Osteocyte (in vitro differentiated cells): ENCODE measurements at regions not wholly inside any gene's neighbourhood (a gene's known extent, or its start where the extent isn't known, plus 50 kb on each side); places are given as distances from the start of the nearest gene placed in this dataset.
A peak's percentile ranks its signal among the peaks of the same experiment; 100 is the strongest.
"Not testable (repeated sequence)": the region's sequence is repeated elsewhere in the genome, so short reads cannot be mapped to it uniquely, and the experiment has no call there.

Experiments used
- DNase-seq: peaks from one replicate; pipeline ENCODE4 v3.0.0; 2021; ENCODE audit warnings: mixed read lengths; ENCODE audit not compliant: unreplicated experiment; ENCODE audit errors: extremely low spot score
- H3K27ac Mint-ChIP-seq: one replicate; pipeline ENCODE4 v1.8.0; 2021; ENCODE audit warnings: mild to moderate bottlenecking, mixed read lengths; ENCODE audit not compliant: unreplicated experiment
- H3K27me3 Mint-ChIP-seq: one replicate; pipeline ENCODE4 v1.8.0; 2021; ENCODE audit warnings: mixed read lengths; ENCODE audit not compliant: unreplicated experiment
- H3K36me3 Mint-ChIP-seq: one replicate; pipeline ENCODE4 v1.8.0; 2021; ENCODE audit warnings: mixed read lengths; ENCODE audit not compliant: unreplicated experiment
- H3K4me1 Mint-ChIP-seq: one replicate; pipeline ENCODE4 v1.8.0; 2021; ENCODE audit warnings: mixed read lengths; ENCODE audit not compliant: unreplicated experiment
- H3K4me3 Mint-ChIP-seq: one replicate; pipeline ENCODE4 v1.8.0; 2021; ENCODE audit warnings: mild to moderate bottlenecking, moderate library complexity, mixed read lengths; ENCODE audit not compliant: unreplicated experiment
- H3K9me3 Mint-ChIP-seq: one replicate; pipeline ENCODE4 v1.8.0; 2021; ENCODE audit warnings: mixed read lengths; ENCODE audit not compliant: unreplicated experiment
- TF ChIP-seq, protein P1 (sequence below): fragments of 200-600 bp; sonication (generic); IDR thresholded peaks from 2 replicates; pipeline ENCODE4 v1.5.0; 2021; ENCODE audit warnings: antibody characterized with exemption, mild to moderate bottlenecking, moderate library complexity

DNA sequence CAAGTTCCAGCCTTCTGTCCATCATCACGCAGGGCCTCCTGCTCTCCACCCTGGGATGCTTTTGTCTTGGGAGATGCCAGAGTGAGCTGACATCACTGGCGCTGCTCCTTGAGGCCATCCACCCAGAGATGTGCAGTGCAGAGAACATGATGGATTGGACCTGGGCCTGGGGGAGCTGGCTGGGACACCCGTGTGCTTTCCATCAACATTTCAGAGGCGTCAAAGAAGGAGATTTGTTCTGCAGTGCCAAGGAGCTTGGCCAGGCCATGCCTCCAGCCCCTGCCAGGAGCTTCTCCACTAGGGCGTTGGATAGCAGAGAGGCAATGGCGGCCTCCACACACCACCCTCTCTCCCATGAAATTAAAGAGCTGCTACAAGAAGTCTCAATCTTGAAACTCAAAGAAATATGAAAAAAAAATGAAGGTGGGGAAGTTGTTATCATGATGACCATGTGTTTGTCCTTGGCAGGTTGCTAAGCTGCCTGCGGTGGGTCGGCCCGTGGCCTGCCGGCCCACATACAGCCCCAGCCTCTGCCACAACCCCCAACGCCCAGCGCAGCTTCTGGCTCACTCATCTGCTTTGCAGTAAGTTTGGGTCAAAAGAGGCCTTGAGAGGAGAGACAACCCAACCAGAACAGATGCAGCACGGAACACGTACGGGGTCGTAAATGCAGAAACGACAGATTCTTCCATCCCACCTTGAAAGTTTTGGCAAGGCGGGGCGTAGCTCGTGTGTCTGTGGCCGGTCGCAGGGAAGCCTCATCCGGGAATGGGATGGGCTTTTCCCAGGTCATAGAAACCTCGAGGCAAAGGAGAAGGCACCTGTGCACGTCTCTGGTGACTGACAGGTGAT, 196.0 kb downstream of the NPIPB11 start:
- H3K9me3 Mint-ChIP-seq: peaks cover 13% of the 10 kb centered on the region
- H3K36me3 Mint-ChIP-seq, H3K4me1 Mint-ChIP-seq, H3K27ac Mint-ChIP-seq, H3K4me3 Mint-ChIP-seq, H3K27me3 Mint-ChIP-seq: not testable (repeated sequence)
- DNase-seq: peak; percentile 48

DNA sequence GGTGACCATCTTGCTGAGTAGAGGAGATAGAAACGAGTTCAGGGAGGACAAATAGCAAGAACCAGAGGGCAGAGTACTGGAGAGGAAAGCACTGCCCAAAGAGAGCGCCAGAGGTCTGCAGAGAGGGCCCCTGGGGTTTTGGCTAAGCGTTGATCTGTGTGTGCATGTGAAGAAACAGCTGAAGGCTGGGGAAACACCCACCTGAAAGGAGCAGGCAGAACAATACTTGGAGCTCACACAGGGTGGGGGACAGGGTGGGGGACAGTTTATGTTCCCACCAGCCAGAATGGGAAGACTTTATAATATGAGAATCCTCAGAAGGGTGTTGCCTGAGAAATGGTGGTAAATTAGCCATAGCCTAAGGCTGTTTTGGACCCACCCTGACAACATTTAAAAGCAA, 200.4 kb downstream of the NPIPB11 start:
- H3K27me3 Mint-ChIP-seq, H3K27ac Mint-ChIP-seq, H3K4me3 Mint-ChIP-seq, H3K36me3 Mint-ChIP-seq: not testable (repeated sequence)
- H3K4me1 Mint-ChIP-seq: peaks cover 15% of the 10 kb centered on the region
- H3K9me3 Mint-ChIP-seq: peaks cover 11% of the 10 kb centered on the region
- DNase-seq: peak; percentile 21

DNA sequence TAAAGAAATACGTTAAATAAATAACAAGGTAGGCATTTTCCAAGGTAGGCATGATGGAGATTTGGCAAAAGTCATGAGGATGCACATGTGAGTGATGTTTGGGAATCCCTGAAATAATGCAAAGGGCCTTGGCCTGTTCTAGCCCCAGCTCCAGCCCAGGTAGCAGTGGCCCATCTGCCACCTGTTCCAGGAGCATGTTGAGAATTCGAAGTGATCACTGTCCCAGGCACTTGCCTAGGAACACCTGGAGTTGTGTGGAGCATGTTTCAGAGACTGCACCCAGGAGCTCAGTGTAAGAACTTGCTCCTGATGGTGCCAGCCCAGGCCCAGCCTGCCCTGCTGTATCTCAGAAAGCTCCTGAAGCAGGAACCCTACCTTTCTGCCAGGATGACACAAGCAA, 201.4 kb downstream of the NPIPB11 start:
- DNase-seq, H3K27me3 Mint-ChIP-seq, H3K4me3 Mint-ChIP-seq, H3K27ac Mint-ChIP-seq, H3K36me3 Mint-ChIP-seq: not testable (repeated sequence)
- H3K9me3 Mint-ChIP-seq: peaks cover 11% of the 10 kb centered on the region
- H3K4me1 Mint-ChIP-seq: peaks cover 24% of the 10 kb centered on the region

DNA sequence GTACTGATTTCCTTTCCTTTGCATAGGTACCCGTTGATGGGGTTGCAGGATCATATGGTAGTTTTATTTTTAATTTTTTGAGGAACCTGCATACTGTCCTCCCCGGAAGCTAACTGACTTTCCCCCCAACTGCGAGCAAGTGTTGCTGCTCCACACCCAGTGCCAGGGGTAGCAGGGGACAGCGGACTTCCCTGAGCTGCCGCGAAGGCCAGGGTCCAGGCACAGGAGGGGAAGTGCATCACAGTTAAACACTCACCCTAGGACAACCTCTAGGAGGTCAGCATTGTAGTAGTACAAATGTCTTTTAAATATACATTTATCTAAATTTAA, 201.7 kb downstream of the NPIPB11 start:
- H3K27ac Mint-ChIP-seq: no peak overlapping the region
- H3K4me1 Mint-ChIP-seq: peaks cover 28% of the 10 kb centered on the region
- no peak overlapping the region for H3K4me3 Mint-ChIP-seq
- peaks cover 2% of the 10 kb centered on the region for H3K27me3 Mint-ChIP-seq
- peaks cover 11% of the 10 kb centered on the region for H3K9me3 Mint-ChIP-seq
- peak; percentile 32 for DNase-seq
- peaks cover 10% of the 10 kb centered on the region for H3K36me3 Mint-ChIP-seq
- TF ChIP-seq, protein P1, sequence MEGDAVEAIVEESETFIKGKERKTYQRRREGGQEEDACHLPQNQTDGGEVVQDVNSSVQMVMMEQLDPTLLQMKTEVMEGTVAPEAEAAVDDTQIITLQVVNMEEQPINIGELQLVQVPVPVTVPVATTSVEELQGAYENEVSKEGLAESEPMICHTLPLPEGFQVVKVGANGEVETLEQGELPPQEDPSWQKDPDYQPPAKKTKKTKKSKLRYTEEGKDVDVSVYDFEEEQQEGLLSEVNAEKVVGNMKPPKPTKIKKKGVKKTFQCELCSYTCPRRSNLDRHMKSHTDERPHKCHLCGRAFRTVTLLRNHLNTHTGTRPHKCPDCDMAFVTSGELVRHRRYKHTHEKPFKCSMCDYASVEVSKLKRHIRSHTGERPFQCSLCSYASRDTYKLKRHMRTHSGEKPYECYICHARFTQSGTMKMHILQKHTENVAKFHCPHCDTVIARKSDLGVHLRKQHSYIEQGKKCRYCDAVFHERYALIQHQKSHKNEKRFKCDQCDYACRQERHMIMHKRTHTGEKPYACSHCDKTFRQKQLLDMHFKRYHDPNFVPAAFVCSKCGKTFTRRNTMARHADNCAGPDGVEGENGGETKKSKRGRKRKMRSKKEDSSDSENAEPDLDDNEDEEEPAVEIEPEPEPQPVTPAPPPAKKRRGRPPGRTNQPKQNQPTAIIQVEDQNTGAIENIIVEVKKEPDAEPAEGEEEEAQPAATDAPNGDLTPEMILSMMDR: no peak

DNA sequence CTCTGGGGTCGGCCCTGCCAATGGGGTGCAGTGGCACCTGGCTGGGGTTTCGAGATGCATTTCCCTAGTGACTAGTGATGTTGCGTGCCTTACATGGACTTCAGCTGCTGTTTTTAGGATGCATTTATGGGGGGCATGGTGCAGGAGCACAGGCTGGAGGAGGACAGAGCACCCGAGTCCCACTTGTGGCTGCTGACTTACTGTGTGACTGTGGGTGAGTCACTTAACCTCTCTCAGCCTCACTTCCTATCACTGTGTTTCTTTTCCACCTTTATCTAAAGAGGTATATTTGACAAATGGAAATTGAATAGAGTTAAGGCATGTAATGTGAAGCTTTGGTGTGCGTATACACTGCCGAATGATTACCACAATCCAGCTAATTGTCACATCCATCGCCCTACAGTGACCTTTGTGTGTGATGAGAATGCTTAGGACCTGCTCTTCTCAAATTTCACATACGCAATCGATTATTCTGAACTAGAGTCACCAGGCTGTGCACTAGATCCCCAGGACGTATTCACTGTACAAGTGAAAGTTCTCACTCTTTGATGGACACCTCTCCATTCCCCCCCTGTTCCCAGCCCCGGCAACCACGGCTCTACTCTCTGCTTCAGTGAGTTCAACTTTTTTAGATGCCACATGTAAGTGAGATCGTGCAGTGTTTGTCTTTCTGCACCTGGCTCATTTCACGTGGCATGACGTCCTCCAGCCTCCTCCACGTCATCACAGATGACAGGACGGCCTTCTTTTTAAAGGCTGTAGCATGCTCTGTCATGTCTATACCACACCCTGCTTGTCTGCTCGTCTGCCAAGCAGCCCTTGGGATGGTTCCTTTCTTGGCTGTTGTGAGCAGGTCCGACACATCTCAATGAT, 202.3 kb downstream of the NPIPB11 start:
- peaks cover 34% of the 10 kb centered on the region for H3K4me1 Mint-ChIP-seq
- not testable (repeated sequence) for H3K36me3 Mint-ChIP-seq, H3K27me3 Mint-ChIP-seq, H3K4me3 Mint-ChIP-seq, H3K9me3 Mint-ChIP-seq, H3K27ac Mint-ChIP-seq
- DNase-seq: peak; percentile 13

DNA sequence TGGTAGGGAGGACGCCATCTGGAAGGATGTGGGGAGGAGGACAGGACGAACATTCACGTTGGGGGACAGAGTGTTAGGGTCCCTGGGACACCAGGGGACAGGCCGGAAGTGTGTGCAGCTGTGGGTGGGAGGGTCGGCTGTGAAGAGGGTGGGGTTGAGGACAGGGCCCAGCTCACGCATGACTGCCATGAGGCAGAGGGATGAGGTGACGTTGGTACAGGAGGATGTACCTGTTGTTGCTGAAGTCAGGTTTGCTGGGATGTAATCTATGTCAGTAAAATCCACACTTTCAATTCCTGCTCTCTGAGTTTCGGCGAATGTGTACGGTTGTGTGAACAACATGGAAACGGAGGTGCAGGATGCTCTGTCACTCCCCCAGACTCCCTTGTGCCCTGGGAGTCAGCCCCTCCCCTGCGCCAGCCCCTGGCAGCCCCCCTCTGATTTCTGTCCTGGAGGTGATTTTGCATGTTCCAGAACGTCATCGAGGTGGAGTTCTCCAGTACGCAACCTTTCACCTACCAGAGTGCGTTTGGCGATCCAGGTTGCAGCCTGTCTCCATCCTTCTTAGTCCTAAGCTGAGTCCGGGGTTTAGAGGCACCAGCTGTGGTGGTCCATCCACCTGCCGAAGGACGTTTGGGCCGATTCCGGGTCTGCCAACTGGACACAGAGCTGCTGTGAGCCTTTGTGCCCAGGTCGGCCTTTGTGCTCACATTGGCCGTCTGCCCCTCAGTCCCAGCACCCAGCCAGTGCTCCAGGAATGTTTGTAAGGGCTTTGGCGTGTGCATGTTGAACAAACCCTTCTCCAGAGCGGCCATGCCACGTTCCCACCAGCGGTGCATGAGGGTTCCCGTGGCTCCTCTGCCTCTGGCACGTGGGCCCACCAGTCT, 203.2 kb downstream of the NPIPB11 start:
- H3K27me3 Mint-ChIP-seq, H3K36me3 Mint-ChIP-seq, H3K27ac Mint-ChIP-seq, H3K9me3 Mint-ChIP-seq, H3K4me3 Mint-ChIP-seq: not testable (repeated sequence)
- peak; percentile 76 for DNase-seq
- peaks cover 38% of the 10 kb centered on the region for H3K4me1 Mint-ChIP-seq

DNA sequence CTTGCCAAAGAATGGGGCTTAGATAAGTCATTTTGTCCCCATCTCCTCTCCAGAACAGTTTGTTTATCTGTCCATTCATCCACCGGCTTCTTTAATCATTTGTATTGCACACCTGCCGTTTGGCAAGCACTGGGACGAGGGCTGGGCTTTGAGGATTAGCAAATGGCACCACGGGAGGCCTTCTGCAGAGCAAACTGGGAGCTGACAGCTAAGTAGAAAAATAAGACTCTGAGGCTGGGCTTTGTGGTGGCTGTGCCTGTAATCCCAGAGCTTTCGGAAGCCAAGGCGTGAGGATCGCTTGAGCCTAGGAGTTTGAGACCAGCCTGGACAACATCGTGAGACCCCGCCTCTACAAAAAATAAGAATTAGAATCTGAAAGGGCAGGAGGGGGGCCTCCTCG, 203.9 kb downstream of the NPIPB11 start:
- DNase-seq, H3K27ac Mint-ChIP-seq, H3K4me3 Mint-ChIP-seq, H3K9me3 Mint-ChIP-seq, H3K36me3 Mint-ChIP-seq, H3K27me3 Mint-ChIP-seq: not testable (repeated sequence)
- H3K4me1 Mint-ChIP-seq: peaks cover 38% of the 10 kb centered on the region

DNA sequence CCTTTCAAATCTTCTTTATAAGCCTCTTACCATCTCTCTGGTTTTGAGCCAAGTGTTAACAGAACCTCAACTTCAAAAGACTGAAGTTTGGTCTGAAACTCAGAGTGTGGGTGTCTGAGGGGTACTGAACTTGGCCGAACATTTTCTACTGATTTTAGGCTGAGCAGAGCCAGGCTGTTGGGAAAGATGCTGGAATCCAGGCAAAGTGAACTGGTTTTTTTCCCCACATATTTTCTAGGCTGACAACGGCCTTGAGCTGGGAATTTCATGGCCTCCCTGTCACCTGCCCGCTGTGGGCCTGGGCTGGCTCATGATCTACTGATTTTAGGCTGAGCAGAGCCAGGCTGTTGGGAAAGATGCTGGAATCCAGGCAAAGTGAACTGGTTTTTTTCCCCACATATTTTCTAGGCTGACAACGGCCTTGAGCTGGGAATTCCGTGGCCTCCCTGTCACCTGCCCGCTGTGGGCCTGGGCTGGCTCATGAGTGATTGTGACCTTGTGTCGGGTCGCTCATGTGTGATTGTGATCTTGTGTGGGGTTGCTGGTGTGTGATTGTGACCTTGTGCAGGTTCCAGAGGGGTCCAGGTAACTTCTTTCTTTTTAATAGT, 204.4 kb downstream of the NPIPB11 start:
- peak overlapping the region; percentile 96 for H3K27ac Mint-ChIP-seq
- not testable (repeated sequence) for H3K4me3 Mint-ChIP-seq, H3K27me3 Mint-ChIP-seq

DNA sequence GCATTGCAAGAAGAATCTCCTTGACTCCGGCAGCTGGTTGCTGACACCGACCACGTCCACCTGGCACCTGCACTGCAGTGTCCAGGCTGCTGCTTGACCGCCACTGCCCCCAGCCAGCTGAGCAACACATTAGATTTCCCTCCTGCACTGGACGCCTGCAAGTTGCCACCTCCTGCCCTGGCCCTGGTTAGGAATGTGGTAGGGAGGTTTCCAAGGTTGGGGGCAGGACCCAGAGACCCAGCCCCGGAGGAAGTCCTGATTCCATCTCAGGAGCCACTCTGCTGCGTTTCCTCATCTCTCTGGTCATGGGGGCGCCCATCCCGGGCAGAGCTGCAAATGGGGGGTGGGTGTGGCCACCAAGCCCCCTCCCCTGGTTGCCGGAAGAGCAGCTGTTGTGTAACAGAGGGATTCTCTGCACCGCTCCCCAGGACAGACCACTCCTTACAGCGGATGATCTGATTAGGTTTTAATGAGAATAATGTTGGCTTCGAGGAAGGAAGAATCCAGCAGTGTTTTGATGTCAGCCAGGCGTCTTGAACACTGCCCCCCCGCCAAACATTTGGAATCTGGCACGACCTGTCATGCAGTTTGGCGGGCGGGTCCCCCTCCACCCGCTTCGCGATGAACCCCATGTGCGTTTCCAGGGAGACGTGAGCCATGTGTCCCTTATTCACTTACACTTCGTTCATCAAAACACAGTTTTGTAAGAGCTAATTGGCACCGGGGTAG, 205.1 kb downstream of the NPIPB11 start:
- H3K9me3 Mint-ChIP-seq, H3K27me3 Mint-ChIP-seq, H3K4me3 Mint-ChIP-seq, H3K36me3 Mint-ChIP-seq: not testable (repeated sequence)
- DNase-seq: peak; percentile 62
- peak overlapping the region; percentile 96 for H3K27ac Mint-ChIP-seq
- peaks cover 38% of the 10 kb centered on the region for H3K4me1 Mint-ChIP-seq

More for the DNA sequence above, 204.4 kb downstream of the NPIPB11 start:
- not testable (repeated sequence) for H3K9me3 Mint-ChIP-seq, H3K36me3 Mint-ChIP-seq, DNase-seq
- peaks cover 38% of the 10 kb centered on the region for H3K4me1 Mint-ChIP-seq

DNA sequence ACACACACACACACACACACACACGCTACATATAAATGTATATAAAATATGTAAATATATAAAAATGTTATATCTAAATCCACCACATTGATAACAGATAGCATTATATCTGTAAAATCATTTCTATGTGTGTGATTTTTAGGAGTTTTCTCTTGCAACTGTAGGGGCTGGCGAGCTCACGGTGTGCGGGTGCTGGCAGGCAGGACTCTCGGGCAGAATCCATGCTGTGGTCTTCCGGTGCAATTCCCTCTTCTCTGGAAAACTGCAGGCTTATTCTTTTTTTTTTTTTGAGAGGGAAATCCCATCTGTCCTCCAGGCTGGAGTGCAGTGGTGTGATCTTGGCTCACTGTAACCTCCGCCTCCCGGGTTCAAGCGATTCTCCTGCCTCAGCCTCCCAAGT, 205.8 kb downstream of the NPIPB11 start:
- H3K27ac Mint-ChIP-seq: peak overlapping the region; percentile 96
- peaks cover 42% of the 10 kb centered on the region for H3K4me1 Mint-ChIP-seq
- not testable (repeated sequence) for H3K9me3 Mint-ChIP-seq, H3K27me3 Mint-ChIP-seq, DNase-seq, H3K36me3 Mint-ChIP-seq, H3K4me3 Mint-ChIP-seq
